Memory B cell (primary cell): ENCODE measurements at regions not wholly inside any gene's neighbourhood (a gene's known extent, or its start where the extent isn't known, plus 50 kb on each side); places are given as distances from the start of the nearest gene placed in this dataset.
"Not testable (repeated sequence)": the region's sequence is repeated elsewhere in the genome, so short reads cannot be mapped to it uniquely, and the experiment has no call there.

Experiments
- ATAC-seq: fragments of 150-1000 bp; cut with Tn5 transposase; 2 replicates; pipeline ENCODE4 v1.10.0; 2021; ENCODE audit warnings: low read depth, mild to moderate bottlenecking, moderate library complexity
- DNase-seq, 2 donors: peaks; one replicate each; pipeline ENCODE4 v3.0.0; 2022; ENCODE audit warnings: low spot score in 2 of 2
- H3K27ac Mint-ChIP-seq: one replicate; pipeline ENCODE4 v1.8.0; 2022; ENCODE audit warnings: mild to moderate bottlenecking, moderate library complexity, mixed read lengths
- H3K27me3 Mint-ChIP-seq: one replicate; pipeline ENCODE4 v1.8.0; 2022; ENCODE audit warnings: mixed read lengths
- H3K36me3 Mint-ChIP-seq: one replicate; pipeline ENCODE4 v1.8.0; 2022; ENCODE audit warnings: mild to moderate bottlenecking, mixed read lengths
- H3K4me1 Mint-ChIP-seq: one replicate; pipeline ENCODE4 v1.8.0; 2022; ENCODE audit warnings: mixed read lengths
- H3K4me3 Mint-ChIP-seq: one replicate; pipeline ENCODE4 v1.8.0; 2022; ENCODE audit warnings: mild to moderate bottlenecking, moderate library complexity, mixed read lengths
- H3K9me3 Mint-ChIP-seq: one replicate; pipeline ENCODE4 v1.8.0; 2022; ENCODE audit warnings: mixed read lengths

- Mint-ChIP-seq H3K4me1 (no peaks in the 10 kb centered on the region), H3K4me3 (no peak overlapping the region), H3K36me3 (no peaks in the 10 kb centered on the region), H3K27me3 (peaks cover 2% of the 10 kb centered on the region), H3K9me3 (no peaks in the 10 kb centered on the region), H3K27ac (no peak overlapping the region)
- ATAC-seq (no peak), DNase-seq (no peak)
These were observed 356.4 kb upstream of the PKN2 start for GRCh38 chr1:88327391-88328267.

DNA sequence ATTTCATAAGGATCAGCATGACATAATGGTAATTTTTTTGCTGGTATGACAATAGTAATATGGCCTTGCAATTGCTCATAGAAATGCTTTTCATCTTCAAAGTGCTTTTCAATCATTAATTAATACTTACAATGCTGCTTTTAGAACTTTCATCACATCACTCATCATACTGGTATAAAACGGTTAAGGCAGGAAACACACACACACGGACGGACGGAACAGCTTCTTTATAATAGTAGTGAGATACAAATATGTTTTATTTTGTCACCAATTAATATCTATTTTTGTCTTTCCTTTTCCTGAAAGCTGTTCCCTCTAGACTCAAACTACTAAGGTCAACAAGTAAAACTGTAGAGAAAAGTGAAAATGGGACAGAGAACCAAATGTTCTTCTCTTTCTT, 353.9 kb upstream of the PKN2 start:
- no peaks in the 10 kb centered on the region for H3K4me1 Mint-ChIP-seq
- H3K27me3 Mint-ChIP-seq: peaks cover 2% of the 10 kb centered on the region
- H3K36me3 Mint-ChIP-seq: no peaks in the 10 kb centered on the region
- no peak overlapping the region for H3K27ac Mint-ChIP-seq
- no peak overlapping the region for H3K4me3 Mint-ChIP-seq
- H3K9me3 Mint-ChIP-seq: no peaks in the 10 kb centered on the region
- no peak for ATAC-seq
- DNase-seq: no peak

DNA sequence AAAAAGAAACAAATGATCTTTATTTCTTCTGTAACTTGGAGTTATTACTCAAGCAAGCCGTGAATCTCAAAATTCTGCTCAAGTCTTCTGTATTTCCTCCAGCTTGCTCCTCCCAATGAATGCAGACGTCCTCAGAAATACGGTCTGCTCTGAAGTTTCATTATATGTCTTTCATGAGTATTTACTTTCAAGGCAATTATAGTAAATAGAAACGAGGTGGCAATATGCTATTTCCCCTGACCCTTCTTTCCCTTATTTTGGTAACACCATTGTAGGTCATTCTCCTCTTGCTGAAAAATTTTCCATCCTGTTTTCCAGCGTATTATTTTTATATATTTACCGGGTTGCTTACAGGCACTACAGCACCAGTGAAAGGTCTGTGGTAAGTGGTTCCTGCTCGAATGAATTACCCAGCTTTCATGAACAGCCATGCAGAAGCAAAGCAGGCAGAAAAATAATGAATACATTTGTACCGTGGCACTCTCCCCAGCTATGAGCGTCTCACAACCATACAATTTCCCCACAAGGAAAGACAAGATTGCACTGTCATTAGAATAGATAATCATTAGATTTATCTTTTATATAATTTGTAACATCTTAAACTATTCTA, 350.9 kb upstream of the PKN2 start:
- DNase-seq (no peak), ATAC-seq (no peak)
- Mint-ChIP-seq H3K9me3 (no peaks in the 10 kb centered on the region), H3K4me1 (no peaks in the 10 kb centered on the region), H3K27me3 (no peaks in the 10 kb centered on the region), H3K4me3 (no peak overlapping the region), H3K27ac (no peak overlapping the region), H3K36me3 (no peaks in the 10 kb centered on the region)

DNA sequence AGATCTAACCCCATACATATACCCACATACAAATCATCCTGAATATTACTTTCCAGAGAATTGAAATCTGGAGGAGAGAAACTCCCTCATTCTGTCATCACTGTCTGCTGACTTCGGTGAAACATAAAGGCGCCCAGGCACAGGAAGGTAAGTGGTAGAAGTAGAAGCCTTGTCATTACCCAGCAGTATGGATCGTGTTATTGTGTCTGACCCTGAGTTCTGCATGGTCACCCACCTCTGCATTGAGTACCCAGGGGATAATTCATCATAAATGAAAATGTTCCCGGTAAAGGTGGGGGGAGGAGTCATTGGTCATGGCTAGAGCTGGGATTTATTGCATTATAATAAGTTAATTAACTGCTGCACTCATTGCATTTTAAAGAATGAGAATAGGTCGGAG, 342.6 kb upstream of the PKN2 start:
- no peaks in the 10 kb centered on the region for H3K4me1 Mint-ChIP-seq
- no peak overlapping the region for H3K27ac Mint-ChIP-seq
- no peak overlapping the region for H3K4me3 Mint-ChIP-seq

DNA sequence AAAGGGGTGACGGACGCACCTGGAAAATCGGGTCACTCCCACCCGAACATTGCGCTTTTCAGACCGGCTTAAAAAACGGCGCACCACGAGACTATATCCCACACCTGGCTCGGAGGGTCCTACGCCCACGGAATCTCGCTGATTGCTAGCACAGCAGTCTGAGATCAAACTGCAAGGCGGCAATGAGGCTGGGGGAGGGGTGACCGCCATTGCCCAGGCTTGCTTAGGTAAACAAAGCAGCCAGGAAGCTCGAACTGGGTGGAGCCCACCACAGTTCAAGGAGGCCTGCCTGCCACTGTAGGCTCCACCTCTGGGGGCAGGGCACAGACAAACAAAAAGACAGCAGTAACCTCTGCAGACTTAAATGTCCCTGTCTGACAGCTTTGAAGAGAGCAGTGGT, 342.0 kb upstream of the PKN2 start:
- not testable (repeated sequence) for H3K9me3 Mint-ChIP-seq, DNase-seq, ATAC-seq, H3K4me3 Mint-ChIP-seq, H3K27me3 Mint-ChIP-seq, H3K4me1 Mint-ChIP-seq, H3K27ac Mint-ChIP-seq, H3K36me3 Mint-ChIP-seq

More for the DNA sequence above, 342.6 kb upstream of the PKN2 start:
- Mint-ChIP-seq H3K9me3 (peaks cover 5% of the 10 kb centered on the region), H3K36me3 (no peaks in the 10 kb centered on the region), H3K27me3 (no peaks in the 10 kb centered on the region)
- DNase-seq (no peak), ATAC-seq (no peak)

DNA sequence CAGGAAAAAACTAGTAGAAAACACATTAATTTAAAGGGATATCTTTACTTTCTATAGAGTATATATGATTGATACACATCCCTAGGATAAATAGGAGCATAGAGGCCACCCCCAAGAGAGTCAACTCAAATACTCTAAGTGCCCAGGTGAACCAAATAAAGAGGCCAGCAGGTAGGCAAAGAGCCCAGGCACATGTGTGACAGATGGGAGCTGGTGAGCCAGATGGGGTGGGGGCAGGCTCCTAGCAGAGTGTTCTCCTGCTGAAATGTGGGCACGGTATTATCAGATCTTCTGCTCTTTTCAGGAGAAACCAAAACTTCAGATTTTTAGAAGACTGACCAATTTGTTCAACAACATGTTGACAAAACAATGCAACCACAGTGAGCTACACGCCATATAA, 333.4 kb upstream of the PKN2 start:
- DNase-seq: no peak
- H3K36me3 Mint-ChIP-seq: no peaks in the 10 kb centered on the region
- H3K4me1 Mint-ChIP-seq: no peaks in the 10 kb centered on the region
- H3K4me3 Mint-ChIP-seq: no peak overlapping the region
- no peaks in the 10 kb centered on the region for H3K27me3 Mint-ChIP-seq
- ATAC-seq: no peak
- H3K27ac Mint-ChIP-seq: no peak overlapping the region
- no peaks in the 10 kb centered on the region for H3K9me3 Mint-ChIP-seq

DNA sequence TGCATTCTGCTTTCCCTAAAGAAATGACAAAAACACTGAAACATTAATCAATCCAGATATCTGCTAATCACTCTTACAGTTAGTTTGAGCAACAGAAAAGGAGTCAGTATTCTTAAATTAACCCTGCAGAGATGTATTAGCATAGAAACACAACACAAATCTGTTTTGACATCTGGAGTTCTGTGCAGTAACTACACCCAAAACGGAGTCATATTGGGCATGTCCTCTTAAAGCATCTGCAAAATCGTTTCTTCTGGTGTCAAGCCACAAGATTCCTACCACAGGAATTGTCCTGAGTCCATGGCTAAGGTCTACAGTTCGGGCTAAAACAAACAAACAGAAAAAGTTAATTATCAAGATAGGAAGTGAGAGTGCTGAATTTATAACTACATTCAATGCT, 332.1 kb upstream of the PKN2 start:
- ATAC-seq: no peak
- no peaks in the 10 kb centered on the region for H3K4me1 Mint-ChIP-seq
- no peak overlapping the region for H3K4me3 Mint-ChIP-seq
- no peaks in the 10 kb centered on the region for H3K36me3 Mint-ChIP-seq
- no peaks in the 10 kb centered on the region for H3K9me3 Mint-ChIP-seq
- H3K27ac Mint-ChIP-seq: no peak overlapping the region
- no peaks in the 10 kb centered on the region for H3K27me3 Mint-ChIP-seq
- no peak for DNase-seq

GRCh38 chr1:88354256-88354655, 329.8 kb upstream of the PKN2 start:
- Mint-ChIP-seq H3K36me3 (no peaks in the 10 kb centered on the region), H3K9me3 (no peaks in the 10 kb centered on the region), H3K4me3 (no peak overlapping the region), H3K27me3 (no peaks in the 10 kb centered on the region), H3K4me1 (no peaks in the 10 kb centered on the region), H3K27ac (no peak overlapping the region)
- ATAC-seq: no peak
- DNase-seq: no peak

DNA sequence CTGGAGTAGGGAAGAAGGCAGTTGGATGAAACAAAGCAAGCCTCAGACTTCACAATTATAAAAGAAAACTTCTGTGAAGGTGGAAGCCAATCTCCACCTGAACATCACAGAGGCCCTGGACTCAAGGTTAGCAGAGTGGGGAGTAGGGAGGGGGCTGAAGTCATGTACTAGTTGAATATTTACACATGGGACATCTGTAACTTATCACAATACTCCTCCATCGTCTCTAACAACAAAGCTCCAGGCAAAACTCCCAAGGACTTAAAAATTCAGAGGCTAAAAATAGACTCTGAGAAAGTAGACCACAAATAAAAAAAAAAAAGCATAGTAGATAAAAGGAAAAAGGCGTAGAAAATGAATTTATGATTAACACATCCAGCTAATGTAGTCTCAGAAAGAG, 326.3 kb upstream of the PKN2 start:
- Mint-ChIP-seq H3K4me3 (no peak overlapping the region), H3K27me3 (no peaks in the 10 kb centered on the region), H3K27ac (no peak overlapping the region), H3K36me3 (no peaks in the 10 kb centered on the region), H3K9me3 (no peaks in the 10 kb centered on the region), H3K4me1 (no peaks in the 10 kb centered on the region)
- ATAC-seq (no peak), DNase-seq (no peak)

- H3K9me3 Mint-ChIP-seq: no peaks in the 10 kb centered on the region
These were observed 312.5 kb upstream of the PKN2 start for GRCh38 chr1:88371436-88372023.

DNA sequence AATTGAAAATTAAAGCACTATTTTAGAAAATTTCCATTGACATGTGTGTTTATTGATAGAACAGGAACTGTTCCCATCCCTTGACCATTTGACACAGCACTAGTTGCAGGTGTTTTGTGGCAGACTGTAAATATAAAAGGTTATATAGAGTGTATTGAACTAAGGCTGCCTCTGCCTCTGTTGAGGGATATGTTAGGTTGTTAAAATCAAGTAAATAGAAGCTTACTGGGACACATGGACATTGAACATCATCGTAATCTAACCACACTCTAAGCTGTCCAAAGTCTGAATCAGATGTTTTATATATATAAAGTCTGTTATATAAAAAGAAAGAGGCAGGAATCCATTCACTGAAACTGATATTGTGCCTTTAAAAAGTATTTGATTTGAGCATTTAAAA, 308.1 kb upstream of the PKN2 start:
- Mint-ChIP-seq H3K27ac (no peak overlapping the region), H3K36me3 (no peaks in the 10 kb centered on the region), H3K9me3 (no peaks in the 10 kb centered on the region), H3K4me3 (no peak overlapping the region), H3K4me1 (no peaks in the 10 kb centered on the region), H3K27me3 (peaks cover 7% of the 10 kb centered on the region)
- ATAC-seq (no peak), DNase-seq (no peak)

More at GRCh38 chr1:88371436-88372023, 312.5 kb upstream of the PKN2 start:
- no peaks in the 10 kb centered on the region for H3K4me1 Mint-ChIP-seq
- H3K27me3 Mint-ChIP-seq: peaks cover 3% of the 10 kb centered on the region
- H3K27ac Mint-ChIP-seq: no peak overlapping the region
- no peaks in the 10 kb centered on the region for H3K36me3 Mint-ChIP-seq
- ATAC-seq (no peak), DNase-seq (no peak)
- no peak overlapping the region for H3K4me3 Mint-ChIP-seq

- Mint-ChIP-seq H3K9me3 (no peaks in the 10 kb centered on the region), H3K27me3 (peaks cover 7% of the 10 kb centered on the region), H3K27ac (no peak overlapping the region), H3K4me3 (no peak overlapping the region), H3K36me3 (no peaks in the 10 kb centered on the region), H3K4me1 (no peaks in the 10 kb centered on the region)
- no peak for DNase-seq
- ATAC-seq: no peak
These were observed 307.7 kb upstream of the PKN2 start for GRCh38 chr1:88376421-88376820.

GRCh38 chr1:88378560-88378959, 305.5 kb upstream of the PKN2 start:
- no peak overlapping the region for H3K27ac Mint-ChIP-seq
- DNase-seq (no peak), ATAC-seq (no peak)
- H3K9me3 Mint-ChIP-seq: no peaks in the 10 kb centered on the region
- peaks cover 7% of the 10 kb centered on the region for H3K27me3 Mint-ChIP-seq
- no peaks in the 10 kb centered on the region for H3K36me3 Mint-ChIP-seq
- no peaks in the 10 kb centered on the region for H3K4me1 Mint-ChIP-seq
- no peak overlapping the region for H3K4me3 Mint-ChIP-seq

GRCh38 chr1:88394958-88395357, 289.1 kb upstream of the PKN2 start:
- Mint-ChIP-seq H3K36me3 (no peaks in the 10 kb centered on the region), H3K9me3 (no peaks in the 10 kb centered on the region), H3K27me3 (peaks cover 2% of the 10 kb centered on the region), H3K4me1 (no peaks in the 10 kb centered on the region), H3K27ac (no peak overlapping the region), H3K4me3 (no peak overlapping the region)
- DNase-seq (no peak), ATAC-seq (no peak)
